NCI-H128 (cell line): ENCODE measurements at regions not wholly inside any gene's neighbourhood (a gene's known extent, or its start where the extent isn't known, plus 50 kb on each side); places are given as distances from the start of the nearest gene placed in this dataset.

Experiments
- DNase-seq: peaks from one replicate; lab custom pipeline; 2025; ENCODE audit not compliant: unreplicated experiment; lab: John Stamatoyannopoulos, UW

GRCh38 chr21:31502537-31503143 lies 156.9 kb upstream of the SOD1 start:
- no peak for DNase-seq

- no peak for DNase-seq
Measured at GRCh38 chr21:31501926-31502325, 157.6 kb upstream of the SOD1 start.

- no peak for DNase-seq
Measured at GRCh38 chr21:31500982-31501381, 156.9 kb upstream of the TIAM1 start.

GRCh38 chr21:31500071-31500470 lies 156.0 kb upstream of the TIAM1 start:
- no peak for DNase-seq

GRCh38 chr21:31498985-31499384 lies 154.9 kb upstream of the TIAM1 start:
- DNase-seq: no peak

- no peak for DNase-seq
Measured at GRCh38 chr21:31497914-31498313, 153.9 kb upstream of the TIAM1 start.

- DNase-seq: no peak
Measured at GRCh38 chr21:31493350-31493880, 149.4 kb upstream of the TIAM1 start.

GRCh38 chr21:31491617-31492016 lies 147.6 kb upstream of the TIAM1 start:
- DNase-seq: no peak

- no peak for DNase-seq
Measured at GRCh38 chr21:31490443-31490842, 146.4 kb upstream of the TIAM1 start.

- no peak for DNase-seq
Measured at GRCh38 chr21:31489726-31490125, 145.7 kb upstream of the TIAM1 start.

GRCh38 chr21:31489014-31489413 lies 145.0 kb upstream of the TIAM1 start:
- no peak for DNase-seq

GRCh38 chr21:31484219-31484618 lies 140.2 kb upstream of the TIAM1 start:
- DNase-seq: no peak

GRCh38 chr21:31483146-31483545 lies 139.1 kb upstream of the TIAM1 start:
- no peak for DNase-seq

GRCh38 chr21:31482460-31482859 lies 138.4 kb upstream of the TIAM1 start:
- DNase-seq: no peak

- DNase-seq: no peak
Measured at GRCh38 chr21:31480228-31480627, 136.2 kb upstream of the TIAM1 start.

- no peak for DNase-seq
Measured at GRCh38 chr21:31479714-31480113, 135.7 kb upstream of the TIAM1 start.

GRCh38 chr21:31479222-31479621 lies 135.2 kb upstream of the TIAM1 start:
- DNase-seq: no peak

- no peak for DNase-seq
Measured at GRCh38 chr21:31476263-31477022, 132.4 kb upstream of the TIAM1 start.

GRCh38 chr21:31475223-31475622 lies 131.2 kb upstream of the TIAM1 start:
- no peak for DNase-seq

- no peak for DNase-seq
Measured at GRCh38 chr21:31473685-31474345, 129.8 kb upstream of the TIAM1 start.

GRCh38 chr21:31471865-31472264 lies 127.8 kb upstream of the TIAM1 start:
- DNase-seq: no peak
